ES-I3 (cell line): ENCODE measurements at regions not wholly inside any gene's neighbourhood (a gene's known extent, or its start where the extent isn't known, plus 50 kb on each side); places are given as distances from the start of the nearest gene placed in this dataset.

Experiments used
- H3K36me3 ChIP-seq: 2 replicates; pipeline ENCODE4 v1.6.1; 2013; ENCODE audit warnings: mild to moderate bottlenecking, low read length, control low read depth, moderate library complexity; ENCODE audit not compliant: insufficient read depth
- H3K4me1 ChIP-seq: 2 replicates; pipeline ENCODE4 v1.6.1; 2013; ENCODE audit warnings: mild to moderate bottlenecking, control low read depth, low read length; ENCODE audit not compliant: insufficient read depth
- H3K9ac ChIP-seq: 2 replicates; pipeline ENCODE4 v1.6.1; 2013; ENCODE audit warnings: low read depth, mild to moderate bottlenecking, low read length, moderate library complexity
- H3K9me3 ChIP-seq: 2 replicates; pipeline ENCODE4 v1.6.1; 2013; ENCODE audit warnings: mild to moderate bottlenecking, low read length, moderate library complexity; ENCODE audit not compliant: control insufficient read depth, insufficient read depth

GRCh38 chr6:7041511-7042026 lies 66.2 kb upstream of the RREB1 start:
- Histone ChIP-seq H3K9me3 (no peaks in the 10 kb centered on the region), H3K36me3 (no peaks in the 10 kb centered on the region), H3K9ac (no peak overlapping the region), H3K4me1 (peaks cover 17% of the 10 kb centered on the region)

- no peak overlapping the region for H3K9ac ChIP-seq
- no peaks in the 10 kb centered on the region for H3K9me3 ChIP-seq
- peaks cover 17% of the 10 kb centered on the region for H3K4me1 ChIP-seq
- no peaks in the 10 kb centered on the region for H3K36me3 ChIP-seq
Measured at GRCh38 chr6:7042056-7042653, 65.6 kb upstream of the RREB1 start.

DNA sequence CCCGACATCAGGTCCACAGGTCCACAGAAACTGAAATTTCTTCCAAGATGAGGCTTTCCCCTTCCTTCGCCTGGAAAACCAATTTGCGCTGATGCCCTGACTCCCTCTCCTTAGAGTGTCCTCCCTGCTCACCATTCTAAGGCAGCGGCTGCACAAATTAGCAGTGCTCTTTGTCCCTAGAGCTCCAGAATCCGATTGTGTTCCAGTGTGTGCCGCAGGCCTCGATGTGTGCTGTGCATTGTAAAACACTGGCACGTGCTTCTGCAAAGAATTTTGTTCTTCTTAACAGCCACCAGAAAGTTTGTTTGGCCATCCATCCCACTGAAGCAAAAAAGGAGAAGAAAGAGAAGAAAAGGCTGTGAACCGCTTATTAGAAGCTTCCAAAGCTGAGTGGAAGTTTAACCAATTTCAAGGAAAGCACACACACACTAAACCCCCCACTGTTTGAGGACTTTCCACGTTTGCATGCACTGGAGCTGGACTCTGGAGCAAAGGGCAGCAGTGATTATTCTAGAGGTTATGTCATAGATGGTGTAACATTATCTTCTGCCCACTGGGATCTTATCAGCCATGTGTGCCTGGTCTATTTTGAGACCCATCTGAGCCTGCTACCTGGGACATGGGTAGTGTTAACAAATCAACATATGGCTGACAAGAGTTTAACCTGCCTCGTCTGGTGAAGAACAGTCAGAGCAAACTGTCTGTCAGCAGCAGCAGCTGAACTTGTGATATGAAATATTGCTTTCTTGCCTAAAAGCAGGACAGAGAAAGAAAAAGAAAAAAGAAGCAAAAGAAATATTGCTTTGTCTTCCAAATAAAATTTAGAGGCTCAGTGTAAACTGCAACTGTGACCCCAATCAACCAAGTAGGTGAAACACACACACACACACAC lies 64.9 kb upstream of the RREB1 start:
- H3K9ac ChIP-seq = no peak overlapping the region
- H3K36me3 ChIP-seq = no peaks in the 10 kb centered on the region
- H3K9me3 ChIP-seq = no peaks in the 10 kb centered on the region
- H3K4me1 ChIP-seq = peaks cover 17% of the 10 kb centered on the region

- Histone ChIP-seq H3K9ac (no peak overlapping the region), H3K36me3 (no peaks in the 10 kb centered on the region), H3K4me1 (peaks cover 17% of the 10 kb centered on the region), H3K9me3 (no peaks in the 10 kb centered on the region)
Measured at GRCh38 chr6:7045331-7045730, 62.4 kb upstream of the RREB1 start.

DNA sequence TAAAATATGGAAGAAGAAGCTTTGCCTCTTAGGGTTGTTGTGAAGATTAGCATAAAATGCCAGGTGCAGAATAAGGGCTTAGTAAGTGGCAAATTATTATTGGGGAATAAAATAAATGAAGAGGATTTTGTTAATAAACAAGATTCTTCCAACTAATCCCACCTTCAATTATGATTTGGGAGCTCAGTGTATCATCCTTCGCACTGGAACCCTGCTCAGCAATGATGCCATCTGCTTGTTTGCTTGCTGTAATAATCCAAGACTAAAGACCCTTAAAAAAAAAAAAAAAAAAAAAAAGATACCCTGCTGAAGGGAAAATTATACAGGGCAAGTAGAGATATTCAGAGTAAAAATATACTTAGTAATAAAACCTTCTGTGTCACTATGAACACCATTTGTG lies 62.0 kb upstream of the RREB1 start:
- H3K9ac ChIP-seq = no peak overlapping the region
- peaks cover 17% of the 10 kb centered on the region for H3K4me1 ChIP-seq
- H3K9me3 ChIP-seq = no peaks in the 10 kb centered on the region
- H3K36me3 ChIP-seq = no peaks in the 10 kb centered on the region

GRCh38 chr6:7047128-7047527 lies 60.6 kb upstream of the RREB1 start:
- peaks cover 7% of the 10 kb centered on the region for H3K4me1 ChIP-seq
- H3K9ac ChIP-seq = no peak overlapping the region
- H3K36me3 ChIP-seq = no peaks in the 10 kb centered on the region
- no peaks in the 10 kb centered on the region for H3K9me3 ChIP-seq

GRCh38 chr6:7047966-7048365 lies 59.8 kb upstream of the RREB1 start:
- Histone ChIP-seq H3K9ac (no peak overlapping the region), H3K9me3 (no peaks in the 10 kb centered on the region), H3K4me1 (no peaks in the 10 kb centered on the region), H3K36me3 (no peaks in the 10 kb centered on the region)

GRCh38 chr6:7048894-7049293 lies 58.9 kb upstream of the RREB1 start:
- H3K4me1 ChIP-seq = no peaks in the 10 kb centered on the region
- no peaks in the 10 kb centered on the region for H3K36me3 ChIP-seq
- no peaks in the 10 kb centered on the region for H3K9me3 ChIP-seq
- H3K9ac ChIP-seq = no peak overlapping the region

DNA sequence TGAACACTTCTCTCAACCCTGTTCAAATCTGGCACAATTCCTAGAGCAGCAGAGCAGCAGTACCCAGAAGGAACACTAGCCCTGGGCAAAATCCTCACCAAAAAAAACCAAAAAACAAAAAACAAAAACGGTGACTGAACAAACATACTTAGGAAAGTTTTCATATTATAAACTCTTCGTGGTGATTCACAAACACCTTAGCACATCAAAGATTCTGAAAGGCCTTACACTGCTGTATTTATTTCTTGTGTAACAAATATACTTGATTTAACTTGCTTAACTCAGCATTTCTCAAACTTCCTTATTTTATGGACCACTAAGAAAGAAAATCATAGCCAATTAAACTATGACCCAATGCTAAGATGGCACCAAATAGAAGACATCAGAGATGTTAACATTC lies 57.8 kb upstream of the RREB1 start:
- Histone ChIP-seq H3K9ac (no peak overlapping the region), H3K4me1 (no peaks in the 10 kb centered on the region), H3K36me3 (no peaks in the 10 kb centered on the region), H3K9me3 (no peaks in the 10 kb centered on the region)

GRCh38 chr6:7050872-7051779 lies 56.6 kb upstream of the RREB1 start:
- no peaks in the 10 kb centered on the region for H3K9me3 ChIP-seq
- H3K9ac ChIP-seq = peak overlapping the region; percentile 74
- H3K36me3 ChIP-seq = no peaks in the 10 kb centered on the region
- H3K4me1 ChIP-seq = no peaks in the 10 kb centered on the region

- no peaks in the 10 kb centered on the region for H3K36me3 ChIP-seq
- peak overlapping the region; percentile 74 for H3K9ac ChIP-seq
- H3K4me1 ChIP-seq = no peaks in the 10 kb centered on the region
- H3K9me3 ChIP-seq = no peaks in the 10 kb centered on the region
Measured at GRCh38 chr6:7051780-7052442, 55.9 kb upstream of the RREB1 start.

DNA sequence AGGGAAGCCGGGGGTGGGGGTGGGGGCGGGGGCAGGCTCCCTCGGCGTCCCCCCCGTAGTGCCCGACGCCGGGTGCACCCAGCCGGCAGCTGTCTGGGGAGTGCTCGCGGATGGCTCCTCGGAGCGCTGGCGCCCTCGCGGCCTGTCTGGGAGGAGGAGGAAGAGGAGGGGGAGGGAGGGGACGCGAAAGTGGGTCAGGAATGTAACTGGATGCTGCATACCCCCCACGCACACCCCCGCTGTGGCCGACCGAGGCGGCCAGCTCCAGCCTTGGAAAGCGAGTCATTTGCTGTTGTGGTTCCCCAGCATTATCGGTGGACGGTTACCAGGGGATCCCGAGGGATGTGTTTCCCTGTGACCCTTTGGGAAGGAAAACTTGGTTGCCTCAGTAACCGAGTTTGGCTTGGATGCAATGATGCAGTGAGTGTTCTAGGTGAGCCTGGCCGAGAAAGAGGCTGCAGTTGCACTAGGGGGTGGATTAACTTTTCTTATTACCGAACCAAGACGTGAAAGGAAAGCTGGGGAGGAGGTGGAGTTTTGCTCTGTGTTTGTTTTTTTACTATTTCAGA lies 55.2 kb upstream of the RREB1 start:
- H3K9ac ChIP-seq = peak overlapping the region; percentile 74; the same call in 1 of the 2 replicates
- H3K9me3 ChIP-seq = no peaks in the 10 kb centered on the region
- no peaks in the 10 kb centered on the region for H3K4me1 ChIP-seq
- no peaks in the 10 kb centered on the region for H3K36me3 ChIP-seq

DNA sequence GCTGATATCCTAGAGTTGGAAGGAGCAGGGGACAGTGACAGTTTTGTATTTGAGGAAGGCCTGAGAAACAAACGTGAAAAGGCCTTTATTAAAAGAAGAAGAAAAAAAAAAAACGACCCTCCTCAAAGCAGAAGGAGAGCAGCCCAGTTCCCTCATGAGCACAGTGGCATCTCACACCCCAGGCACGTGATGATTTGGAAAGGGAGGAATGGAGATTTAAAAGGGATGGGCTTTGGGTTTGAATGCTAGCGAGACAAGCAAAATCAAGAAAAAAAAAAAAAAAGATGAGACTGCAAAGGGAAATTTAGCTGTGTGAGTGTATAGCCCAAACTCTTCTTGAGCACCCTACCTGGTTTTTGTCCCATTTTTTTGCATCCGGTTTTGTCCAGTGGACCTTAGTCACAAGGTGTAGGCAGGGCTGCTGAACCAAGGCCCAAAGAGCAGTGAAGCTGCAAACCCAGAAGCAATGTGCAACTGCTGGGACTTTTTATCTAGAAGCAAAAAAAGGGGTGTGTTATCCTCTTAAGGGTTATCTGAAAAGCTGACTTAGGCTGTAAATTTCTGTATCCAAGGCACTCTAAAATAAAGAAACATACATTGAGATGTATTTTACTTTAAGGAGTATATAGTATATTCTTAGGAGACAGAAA lies 54.5 kb upstream of the RREB1 start:
- H3K36me3 ChIP-seq = no peaks in the 10 kb centered on the region
- H3K9ac ChIP-seq = peak overlapping the region; percentile 62; the same call in 1 of the 2 replicates
- no peaks in the 10 kb centered on the region for H3K9me3 ChIP-seq
- H3K4me1 ChIP-seq = no peaks in the 10 kb centered on the region
